ENCODE measurements at regions not wholly inside any gene's neighbourhood (a gene's known extent, or its start where the extent isn't known, plus 50 kb on each side); places are given as distances from the start of the nearest gene placed in this dataset.

GRCh38 chr11:28442131-28442530, 333.9 kb downstream of the METTL15 start:
- no peak for DNase-seq (ENCODE audit: extremely low spot score)
- TF ChIP-seq CTCF (IDR thresholded peaks at IDR 0.05; ENCODE audit: control extremely low read depth, extremely low read depth, low read depth, missing control alignments), result no peak
- CTCF ChIA-PET, result interaction anchor here (0.7 to 1.3 kb wide), 2 partner anchors 17 to 27 kb away, joined by 3 to 4 read pairs; no protein-coding TSS in a partner anchor
- POLR2A ChIA-PET, result no interaction called here

- CTCF ChIA-PET, result interaction anchor here (0.6 to 1.9 kb wide), 2 partner anchors 10 to 675 kb away, joined by 3 to 5 read pairs; no protein-coding TSS in a partner anchor
- POLR2A ChIA-PET, result no interaction called here
- DNase-seq (ENCODE audit: extremely low spot score), result no peak
- no peak for TF ChIP-seq CTCF (IDR thresholded peaks at IDR 0.05; ENCODE audit: control extremely low read depth, extremely low read depth, low read depth, missing control alignments)
Measured at GRCh38 chr11:28439403-28439802, 331.2 kb downstream of the METTL15 start.

- CTCF ChIA-PET, result no interaction called here
- TF ChIP-seq CTCF (IDR thresholded peaks at IDR 0.05; ENCODE audit: control extremely low read depth, extremely low read depth, low read depth, missing control alignments), result no peak
- DNase-seq (ENCODE audit: extremely low spot score), result no peak
- POLR2A ChIA-PET, result no interaction called here
Measured at GRCh38 chr11:28420099-28420498, 311.9 kb downstream of the METTL15 start.

- TF ChIP-seq CTCF (IDR thresholded peaks at IDR 0.05; ENCODE audit: control extremely low read depth, extremely low read depth, low read depth, missing control alignments), result no peak
- ChIA-PET POLR2A (no interaction called here), CTCF (no interaction called here)
- no peak for DNase-seq (ENCODE audit: extremely low spot score)
Measured at GRCh38 chr11:28417601-28418323, 309.6 kb downstream of the METTL15 start.

GRCh38 chr11:28412029-28412428, 303.8 kb downstream of the METTL15 start:
- CTCF ChIA-PET, result no interaction called here
- no peak for TF ChIP-seq CTCF (IDR thresholded peaks at IDR 0.05; ENCODE audit: control extremely low read depth, extremely low read depth, low read depth, missing control alignments)
- DNase-seq (ENCODE audit: extremely low spot score), result no peak
- POLR2A ChIA-PET, result no interaction called here

- POLR2A ChIA-PET, result no interaction called here
Measured at GRCh38 chr11:28401446-28401845, 293.3 kb downstream of the METTL15 start.

More at GRCh38 chr11:28401446-28401845, 293.3 kb downstream of the METTL15 start:
- CTCF ChIA-PET, result no interaction called here
- TF ChIP-seq CTCF (IDR thresholded peaks at IDR 0.05; ENCODE audit: control extremely low read depth, extremely low read depth, low read depth, missing control alignments), result no peak
- no peak for DNase-seq (ENCODE audit: extremely low spot score)

All from GM10248 (cell line).